GM18870 (cell line): ENCODE measurements at regions not wholly inside any gene's neighbourhood (a gene's known extent, or its start where the extent isn't known, plus 50 kb on each side); places are given as distances from the start of the nearest gene placed in this dataset.
A peak's percentile ranks its signal among the peaks of the same experiment; 100 is the strongest.

Source experiments
- ATAC-seq: cut with Tn5 transposase; IDR thresholded peaks from one replicate; pipeline ENCODE4 v1.9.1; 2021; ENCODE audit warnings: moderate library complexity; ENCODE audit not compliant: unreplicated experiment

GRCh38 chr15:62625429-62626033, 417.0 kb upstream of the TPM1 start:
- no peak for ATAC-seq

- ATAC-seq = no peak
Observed at GRCh38 chr15:62626903-62627302, 415.6 kb upstream of the TPM1 start.

DNA sequence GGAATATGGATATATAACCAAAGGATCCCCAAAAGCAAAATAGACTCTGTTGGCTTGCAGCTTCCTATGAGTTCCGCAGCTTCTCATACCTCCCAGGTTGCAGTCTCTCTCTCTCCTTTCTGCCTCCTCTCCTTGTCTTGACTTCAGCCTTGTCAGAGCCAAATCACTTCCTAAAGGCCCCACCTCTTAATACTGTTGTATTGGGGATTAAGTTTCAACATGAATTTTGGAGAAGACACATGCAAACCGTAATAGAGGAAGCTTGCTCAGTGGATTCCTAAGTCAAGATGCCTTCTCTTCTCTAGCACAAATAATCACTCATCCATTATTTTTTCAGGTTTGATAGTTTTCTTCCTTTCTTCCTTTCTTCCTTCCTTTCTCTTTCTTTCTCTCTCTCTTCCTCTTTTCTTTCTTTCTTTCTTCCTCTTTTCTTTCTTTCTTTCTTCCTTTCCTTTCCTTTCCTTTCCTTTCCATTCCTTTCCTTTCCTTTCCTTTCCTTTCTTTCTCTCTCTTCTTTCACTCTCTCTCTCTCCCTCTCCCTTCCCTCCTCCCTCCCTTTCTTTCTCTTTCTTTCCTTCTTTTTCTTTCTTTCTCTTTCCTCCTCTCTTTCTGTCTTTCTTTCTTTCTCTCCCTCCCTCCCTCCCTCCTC, 411.3 kb upstream of the TPM1 start:
- no peak for ATAC-seq

DNA sequence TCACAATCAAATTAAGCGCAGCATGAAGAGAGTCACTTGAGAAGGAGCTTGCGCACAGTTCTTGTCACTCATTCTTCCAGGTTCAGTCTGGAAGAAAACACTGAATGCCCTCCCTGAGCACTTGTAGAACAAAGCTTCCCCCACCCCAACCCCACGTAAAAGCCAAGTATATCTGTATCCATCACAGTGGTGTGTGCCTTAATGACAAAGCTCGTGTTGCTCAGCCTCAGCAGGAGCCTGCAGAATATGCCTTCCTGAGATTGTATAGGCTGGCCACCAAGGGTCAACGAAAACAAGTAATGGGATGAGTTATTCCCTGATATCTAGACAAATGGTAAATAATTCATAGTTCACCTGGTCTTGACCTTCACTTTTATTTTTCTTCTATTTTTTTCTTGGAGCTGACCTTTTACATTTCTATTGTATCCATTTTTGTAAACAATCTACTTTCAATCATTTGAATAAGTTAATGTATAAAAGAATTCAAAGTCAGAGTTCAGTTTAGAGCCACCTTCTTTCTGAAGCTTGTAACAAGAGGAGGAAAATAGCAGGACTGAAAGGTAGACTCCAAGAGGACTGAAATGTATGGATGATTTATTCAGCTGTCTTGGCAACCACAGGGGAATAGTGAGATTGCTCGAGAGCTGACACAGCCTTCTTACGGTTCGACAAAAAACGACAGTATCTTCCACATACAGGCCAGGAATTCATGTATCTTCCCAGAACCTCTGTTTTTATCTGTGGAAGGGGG, 405.5 kb upstream of the TPM1 start:
- no peak for ATAC-seq

DNA sequence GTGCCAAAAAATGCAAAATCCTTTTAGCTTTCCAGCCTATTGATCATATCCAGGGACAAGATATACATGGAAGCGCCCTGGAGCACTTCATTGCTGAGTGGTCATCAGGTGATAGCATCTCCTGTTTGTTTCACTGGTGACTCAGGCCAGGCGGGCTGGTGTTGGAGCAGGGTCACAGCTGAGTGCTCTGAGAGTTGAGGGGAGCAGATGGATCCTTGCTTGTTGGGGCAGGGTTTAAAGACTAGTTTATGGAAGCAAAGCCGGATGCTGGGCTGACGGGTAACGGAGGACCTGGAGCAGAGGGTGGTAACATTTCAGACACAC, 405.0 kb upstream of the TPM1 start:
- ATAC-seq = no peak

DNA sequence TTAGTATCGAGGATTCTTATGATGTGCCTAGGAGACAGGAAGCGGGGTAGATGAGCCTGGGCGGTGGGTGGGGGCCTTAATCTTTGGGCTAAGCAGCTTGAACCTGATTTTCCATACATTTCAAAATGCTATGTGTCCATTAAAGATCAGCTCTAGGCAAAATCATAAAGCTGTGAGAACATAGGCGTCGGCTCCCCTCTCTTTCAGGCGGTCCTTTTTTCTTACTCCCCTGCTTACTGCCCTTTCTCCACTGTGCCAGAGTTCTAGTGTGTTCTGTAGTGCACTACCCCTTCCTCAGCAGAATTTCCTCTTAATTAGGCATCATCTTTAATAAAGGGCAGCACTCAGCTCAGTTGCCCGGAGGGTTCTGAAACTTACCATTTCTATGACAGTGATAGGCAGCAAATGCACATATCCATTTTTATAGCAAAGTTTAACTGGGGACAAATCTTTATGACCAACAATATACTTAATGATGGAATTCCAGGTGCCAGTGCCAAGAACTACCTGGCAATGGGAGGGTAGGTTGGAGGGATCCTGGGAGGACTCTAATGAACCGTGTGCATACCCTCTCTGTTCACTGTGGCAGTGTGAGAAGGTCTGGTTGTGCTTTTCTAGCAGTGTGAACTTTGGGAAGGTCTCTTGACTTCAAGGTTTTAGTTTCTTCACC, 404.5 kb upstream of the TPM1 start:
- no peak for ATAC-seq

DNA sequence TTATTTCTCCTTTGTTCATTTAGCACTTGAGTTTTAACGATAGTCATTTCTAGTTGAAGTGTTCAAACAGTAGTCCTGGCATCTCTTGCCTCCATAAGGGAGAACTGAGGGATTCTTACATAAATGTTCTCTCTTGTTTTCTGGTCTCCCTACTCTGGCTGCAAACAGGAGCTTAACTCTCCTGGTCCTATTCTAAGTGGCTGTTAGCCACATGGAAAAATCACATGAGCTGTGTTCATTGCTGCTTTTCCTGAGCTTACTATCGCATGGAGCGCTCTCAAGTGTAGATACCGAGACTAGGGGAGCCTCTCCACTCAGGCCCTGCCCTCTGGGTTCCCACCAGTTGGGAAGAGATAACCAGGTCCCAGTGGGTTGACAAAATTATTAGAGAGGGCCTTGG, 403.1 kb upstream of the TPM1 start:
- ATAC-seq = no peak

DNA sequence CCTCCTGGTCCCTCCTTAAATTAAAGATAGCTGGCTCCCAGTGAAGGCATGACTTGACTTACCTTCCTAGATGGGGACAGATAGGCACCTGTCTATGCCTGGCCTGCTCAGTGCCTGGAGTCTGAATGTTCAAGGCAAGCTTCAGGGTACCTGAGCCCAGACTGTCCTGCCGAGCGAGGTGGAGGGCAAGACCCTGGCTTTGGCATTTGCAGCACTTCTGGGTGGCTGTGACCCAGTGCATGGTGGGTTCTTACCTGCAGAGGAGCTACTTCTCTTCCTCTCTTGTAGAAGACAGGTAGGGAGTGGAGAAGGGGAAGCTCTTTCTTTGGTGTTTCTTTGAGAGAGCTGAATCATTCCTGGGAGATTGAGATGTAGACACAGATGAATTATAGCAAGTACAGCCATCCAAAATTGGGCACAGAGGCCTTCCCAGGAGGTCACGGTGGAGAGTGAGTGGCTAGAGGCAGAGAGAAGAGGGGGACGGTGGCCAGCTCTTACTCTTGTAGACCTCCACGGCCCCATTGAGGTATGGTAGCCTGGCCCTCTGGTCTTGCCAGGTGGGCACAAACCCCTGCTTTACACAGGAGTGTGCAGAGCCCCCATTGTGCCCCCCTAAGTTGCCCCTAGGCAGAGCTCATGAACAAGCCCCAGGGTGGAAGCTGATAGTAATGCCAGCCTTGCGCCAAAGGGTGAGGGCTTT, 402.5 kb upstream of the TPM1 start:
- no peak for ATAC-seq

DNA sequence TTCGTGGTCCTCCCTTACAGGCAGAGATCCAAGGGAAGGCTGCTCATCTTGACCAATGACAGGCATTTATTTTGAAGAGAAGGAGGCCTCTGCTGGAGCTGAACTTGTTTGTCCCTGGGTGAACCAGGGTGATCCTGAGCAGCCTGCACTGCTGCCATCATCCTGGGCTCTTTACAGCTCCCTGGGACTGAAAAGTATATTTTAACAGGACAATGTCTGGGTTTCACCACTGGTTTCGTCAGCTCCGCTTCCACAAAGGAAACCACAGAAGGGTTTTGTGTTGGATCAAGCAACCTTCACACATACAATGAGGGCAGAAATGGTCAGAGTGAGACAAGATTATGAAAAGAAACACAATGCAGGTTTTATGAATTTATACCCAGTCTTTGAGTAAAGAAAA, 400.7 kb upstream of the TPM1 start:
- ATAC-seq = no peak

DNA sequence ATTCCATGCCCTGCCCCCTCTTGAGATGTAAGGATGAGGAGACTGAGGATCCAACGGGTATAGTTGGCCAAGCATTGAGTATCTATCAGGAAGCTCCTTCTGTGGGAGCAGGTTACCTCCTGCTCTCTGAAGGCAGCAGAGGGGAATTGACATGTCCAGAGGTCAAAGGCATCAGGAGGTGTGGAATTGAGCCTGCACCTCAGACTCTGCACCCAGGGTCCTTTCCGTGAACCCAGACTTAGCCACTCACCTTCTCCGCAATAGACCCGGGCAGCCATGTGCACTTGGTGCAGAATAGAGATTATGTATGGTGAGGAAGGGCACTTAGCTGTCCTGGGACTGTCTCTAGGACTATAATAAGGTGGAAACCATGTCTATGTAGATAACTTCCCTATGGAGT, 399.0 kb upstream of the TPM1 start:
- no peak for ATAC-seq

- ATAC-seq = no peak
Observed at GRCh38 chr15:62644216-62644888, 398.2 kb upstream of the TPM1 start.

DNA sequence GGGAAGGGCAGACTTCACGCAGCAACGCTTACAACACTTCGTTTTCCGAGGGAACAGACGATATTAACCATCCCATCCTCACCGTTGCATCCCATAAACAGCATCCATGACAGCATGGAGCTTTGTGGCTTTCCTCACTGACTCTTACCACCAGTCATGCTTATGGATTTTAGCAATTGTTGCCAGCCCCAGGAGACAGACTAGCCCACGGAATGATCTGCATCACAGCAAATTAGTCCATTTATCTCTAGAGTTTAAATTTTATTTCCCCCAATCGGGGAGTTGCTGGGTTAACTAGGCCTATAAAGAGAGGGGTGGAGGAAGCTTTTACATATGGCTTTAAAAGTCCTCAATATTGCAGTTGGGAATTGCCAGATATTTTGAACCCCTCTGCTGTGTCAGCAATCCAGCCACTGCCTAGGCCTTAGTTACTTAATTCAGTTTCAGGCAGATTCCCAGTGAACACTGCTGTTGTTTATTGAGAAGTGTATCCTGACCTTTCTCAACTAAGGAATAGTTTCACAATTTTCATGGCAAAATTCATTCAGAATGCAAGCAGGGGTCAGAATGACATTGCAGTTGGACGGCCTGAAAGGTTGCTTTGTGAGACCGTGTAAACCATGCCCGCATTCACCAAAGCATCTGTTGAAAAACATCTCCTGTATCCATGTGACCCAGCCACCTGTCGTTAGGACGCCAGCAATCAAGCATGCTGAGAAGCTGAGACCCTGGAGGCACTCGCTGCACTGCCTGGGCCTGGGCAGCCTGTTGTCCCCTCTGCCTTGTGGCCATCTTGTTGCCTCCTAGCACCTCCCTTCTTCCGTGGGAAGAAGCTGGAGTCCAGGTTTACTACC, 397.4 kb upstream of the TPM1 start:
- no peak for ATAC-seq

- no peak for ATAC-seq
Observed at GRCh38 chr15:62647202-62647842, 395.2 kb upstream of the TPM1 start.

GRCh38 chr15:62647843-62648505, 394.6 kb upstream of the TPM1 start:
- no peak for ATAC-seq

DNA sequence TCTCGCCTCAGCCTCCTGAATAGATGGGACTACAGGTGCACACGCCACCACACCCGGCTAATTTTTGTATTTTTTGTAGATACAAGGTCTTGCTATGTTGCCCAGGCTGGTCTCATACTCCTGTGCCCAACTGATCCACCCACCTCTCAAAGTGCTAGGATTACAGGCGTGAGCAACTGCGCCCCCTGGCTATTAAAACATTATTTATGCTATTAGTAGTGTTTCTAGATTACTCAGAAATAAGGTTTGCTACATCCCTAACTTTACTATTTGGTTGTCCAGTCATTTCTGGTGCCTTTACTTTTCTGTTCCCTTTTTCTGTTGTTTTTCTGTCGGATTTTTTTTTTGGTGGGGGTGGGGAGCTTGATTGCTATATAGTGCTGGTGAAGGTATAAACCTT, 393.6 kb upstream of the TPM1 start:
- ATAC-seq = no peak

DNA sequence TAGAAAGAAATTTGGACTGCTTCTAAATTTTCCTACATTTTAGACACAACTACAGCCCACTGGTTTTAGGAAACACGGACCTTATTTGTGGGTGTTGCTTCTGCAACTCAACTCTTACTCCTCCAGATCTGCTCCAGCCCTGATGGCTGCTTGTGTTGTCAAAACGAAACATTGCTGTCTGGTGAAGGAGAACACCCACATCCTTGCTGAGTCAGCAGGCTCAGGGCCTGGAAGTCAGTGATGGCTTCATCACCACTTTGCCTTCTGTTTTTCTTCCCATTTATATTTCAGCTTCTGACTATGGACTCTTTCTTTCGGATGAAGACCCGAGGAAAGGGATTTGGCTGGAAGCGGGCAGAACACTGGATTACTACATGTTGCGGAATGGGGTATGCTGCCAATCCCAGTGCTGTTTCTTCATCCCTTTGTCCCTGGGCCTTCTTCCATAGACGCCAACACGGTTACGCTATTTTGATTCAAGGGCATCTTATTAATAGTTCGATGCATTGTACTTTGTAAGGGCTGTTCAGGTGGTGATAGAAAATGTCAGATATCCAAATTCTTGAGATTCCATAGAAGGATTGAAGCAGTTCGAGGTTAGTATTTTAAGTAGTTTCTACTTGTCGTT, 392.6 kb upstream of the TPM1 start:
- ATAC-seq = peak; percentile 73

DNA sequence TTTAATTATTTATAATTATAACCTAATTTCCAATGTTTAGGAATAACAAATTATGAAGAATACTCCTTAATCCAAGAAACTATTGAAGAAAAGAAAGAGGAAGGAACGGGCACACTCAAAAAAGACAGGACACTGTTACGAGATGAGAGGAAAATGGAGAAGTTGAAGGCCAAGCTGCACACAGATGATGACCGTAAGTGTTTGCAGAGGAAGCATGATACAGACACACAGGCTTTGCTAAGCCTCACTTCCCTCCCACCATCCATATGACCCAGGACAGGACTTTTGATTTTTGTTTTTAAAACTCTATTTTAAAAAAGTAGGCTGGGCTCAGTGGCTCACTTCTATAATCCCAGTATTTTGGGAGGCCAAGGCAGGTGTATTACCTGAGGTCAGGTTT, 389.4 kb upstream of the TPM1 start:
- ATAC-seq = no peak

GRCh38 chr15:62656071-62656470, 386.5 kb upstream of the TPM1 start:
- ATAC-seq = no peak
